ENCODE measurements at regions not wholly inside any gene's neighbourhood (a gene's known extent, or its start where the extent isn't known, plus 50 kb on each side); places are given as distances from the start of the nearest gene placed in this dataset.

DNA sequence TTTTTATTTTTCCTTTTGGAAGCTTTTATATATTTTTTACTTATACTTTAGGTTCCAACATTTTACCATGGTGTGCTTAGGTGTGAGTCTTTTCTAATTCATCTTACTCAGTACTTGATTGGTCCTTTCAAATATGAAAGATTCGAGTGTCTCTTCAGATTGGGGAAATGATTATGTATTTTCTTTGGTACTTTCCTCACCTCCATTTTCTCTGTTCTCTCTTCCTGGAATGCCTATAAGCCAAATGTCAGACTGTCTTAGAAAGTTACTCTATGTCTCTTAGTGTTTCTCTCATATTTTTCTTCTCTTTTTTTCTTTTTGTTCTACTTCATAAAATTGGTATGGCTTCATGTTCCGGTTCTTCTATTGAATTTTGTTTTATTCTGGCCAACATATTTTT, 119.6 kb upstream of the SV2C start:
- no peak for TF ChIP-seq SUZ12 (IDR thresholded peaks at IDR 0.05; ENCODE audit: extremely low read depth, insufficient read depth, insufficient read length)
- no peak for TF ChIP-seq ZNF274 (IDR thresholded peaks at IDR 0.05; ENCODE audit: low read depth, low read length)
- TF ChIP-seq YY1 (IDR thresholded peaks at IDR 0.05; ENCODE audit: insufficient read depth, insufficient read length), result no peak
